NCI-H748 (cell line): ENCODE measurements at regions not wholly inside any gene's neighbourhood (a gene's known extent, or its start where the extent isn't known, plus 50 kb on each side); places are given as distances from the start of the nearest gene placed in this dataset.
"Not testable (repeated sequence)": the region's sequence is repeated elsewhere in the genome, so short reads cannot be mapped to it uniquely, and the experiment has no call there.

ENCODE experiments used
- DNase-seq: peaks from one replicate; lab custom pipeline; 2025; ENCODE audit not compliant: unreplicated experiment; lab: John Stamatoyannopoulos, UW

DNA sequence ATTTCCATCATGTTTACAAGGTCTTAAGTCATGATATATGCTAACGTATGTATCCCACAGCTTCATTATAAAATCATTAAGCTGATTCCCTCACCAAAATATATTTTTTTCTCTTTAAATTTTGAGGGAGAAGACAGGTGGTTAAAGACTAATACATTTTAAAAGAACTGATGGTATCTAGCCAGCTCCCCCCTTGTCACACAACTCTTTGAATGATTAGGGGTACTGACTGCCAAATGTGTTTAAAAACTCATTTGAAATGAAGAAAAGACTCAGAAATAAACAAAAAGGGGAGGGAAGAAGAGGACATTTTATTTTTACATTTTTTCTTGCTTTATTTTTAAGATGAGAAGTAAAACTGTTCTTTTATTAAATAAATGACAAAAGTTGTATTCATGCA is 805.3 kb downstream of the SATB2 start:
- DNase-seq = no peak

DNA sequence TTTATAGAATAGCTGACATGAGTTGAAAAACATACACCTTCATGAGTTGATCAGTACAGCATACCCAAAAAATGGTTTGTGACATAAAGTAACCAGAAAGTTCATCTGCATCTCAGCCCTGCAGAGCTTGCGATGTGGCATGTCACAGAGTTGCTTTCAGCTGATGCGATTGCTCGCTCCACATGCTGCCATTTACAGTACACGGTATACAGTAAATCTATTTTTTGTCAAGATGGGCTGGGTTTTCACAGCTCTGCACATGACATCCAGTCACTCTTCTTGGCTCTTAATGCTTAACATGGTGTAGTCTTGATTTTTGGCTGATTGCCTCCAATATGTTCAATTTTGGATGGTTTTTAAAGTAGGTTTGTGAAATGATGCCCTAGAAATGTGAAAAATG is 811.9 kb downstream of the SATB2 start:
- DNase-seq = no peak

DNA sequence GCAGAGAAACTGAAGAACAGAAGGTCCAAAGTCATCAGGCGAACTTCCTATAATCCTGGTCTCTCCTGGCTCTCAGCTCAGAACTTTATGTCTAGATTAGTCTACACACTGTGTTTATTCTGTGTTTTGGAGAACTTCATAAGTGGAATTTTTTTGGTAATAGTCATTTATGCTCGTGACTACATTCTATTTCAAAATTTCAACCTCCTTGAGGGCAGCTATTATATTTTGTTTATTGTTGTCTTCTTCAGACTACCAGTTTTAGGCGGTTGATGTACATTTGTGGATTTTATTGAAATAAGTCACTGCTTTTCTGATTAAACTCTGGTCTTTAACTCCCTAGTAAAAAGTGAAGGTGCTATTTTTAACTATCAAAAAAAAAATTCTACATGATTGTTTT is 816.6 kb downstream of the SATB2 start:
- DNase-seq = no peak

DNA sequence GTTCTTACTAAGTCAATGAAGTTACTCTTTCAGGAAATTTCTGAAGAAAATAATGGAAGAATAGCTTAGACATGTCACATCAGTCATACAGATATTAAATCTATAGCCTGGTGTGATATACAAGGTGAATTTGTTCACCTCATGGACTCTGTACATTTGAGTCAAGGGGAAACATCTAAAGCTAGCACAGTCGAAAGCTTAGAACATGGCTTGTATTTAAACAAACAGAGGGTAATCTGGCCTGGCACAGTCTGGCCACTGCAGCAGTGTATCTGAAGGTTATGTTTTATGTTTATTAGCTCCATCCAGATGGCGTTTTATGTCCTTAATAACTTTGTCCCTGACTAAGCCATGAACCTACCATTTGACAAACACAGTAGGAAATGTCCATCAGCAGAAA is 817.3 kb downstream of the SATB2 start:
- no peak for DNase-seq

DNA sequence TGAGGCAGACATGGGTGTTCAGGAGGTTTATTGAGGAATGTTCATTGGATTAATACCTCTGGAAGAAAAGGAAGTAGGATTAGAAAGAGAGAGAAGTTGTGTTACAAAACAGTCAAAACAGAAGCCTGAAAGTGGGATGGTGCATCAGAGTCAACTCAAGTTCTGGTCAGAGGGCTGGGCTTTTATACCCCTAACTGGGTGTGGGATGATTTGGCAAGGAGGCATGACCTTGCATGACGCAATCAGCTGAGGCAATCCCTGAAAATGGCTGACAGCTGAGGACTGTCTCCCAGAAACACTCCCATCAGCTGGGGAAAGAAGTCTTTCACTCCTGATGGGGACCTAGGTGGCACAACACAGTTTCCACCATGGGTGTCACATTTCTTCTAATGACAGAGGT is 818.2 kb downstream of the SATB2 start:
- no peak for DNase-seq

DNA sequence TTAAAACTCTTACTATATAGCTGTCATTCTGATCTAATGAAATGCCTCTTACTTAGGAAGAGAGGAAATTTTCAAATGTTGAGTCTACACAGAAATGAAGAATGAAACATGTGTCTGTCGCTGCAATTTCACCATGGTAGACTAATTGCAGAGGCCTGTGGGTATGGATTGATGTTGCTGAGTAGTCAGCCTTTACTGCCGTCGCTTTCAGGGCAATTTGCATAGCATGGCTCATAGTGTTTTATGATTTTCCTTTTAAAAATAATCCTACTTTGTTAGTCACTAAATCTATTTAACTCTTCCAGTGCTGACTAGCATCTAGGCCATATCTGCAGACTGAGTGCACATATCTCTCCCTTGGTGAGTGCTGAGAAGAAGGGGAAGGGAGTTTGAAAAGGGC is 819.2 kb downstream of the SATB2 start:
- no peak for DNase-seq

DNA sequence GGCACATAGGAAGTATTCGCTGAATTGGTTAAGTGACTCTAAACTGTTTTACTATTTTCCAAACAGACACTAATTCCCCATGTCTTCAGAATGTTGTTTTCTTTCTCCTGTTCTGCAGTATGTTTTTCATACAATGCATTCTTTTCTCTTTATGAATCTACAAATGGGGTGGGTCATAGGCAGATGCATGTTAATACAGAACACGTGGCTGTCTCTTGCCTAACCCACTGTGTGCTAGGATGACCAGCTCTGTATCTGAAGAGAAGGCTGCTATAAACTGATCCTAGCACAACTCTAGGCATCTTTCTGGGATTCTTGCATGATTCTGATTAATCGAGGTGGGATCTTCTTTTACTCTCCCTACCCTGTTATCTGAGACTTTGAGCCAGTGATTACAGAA is 826.0 kb downstream of the PLCL1 start:
- no peak for DNase-seq

DNA sequence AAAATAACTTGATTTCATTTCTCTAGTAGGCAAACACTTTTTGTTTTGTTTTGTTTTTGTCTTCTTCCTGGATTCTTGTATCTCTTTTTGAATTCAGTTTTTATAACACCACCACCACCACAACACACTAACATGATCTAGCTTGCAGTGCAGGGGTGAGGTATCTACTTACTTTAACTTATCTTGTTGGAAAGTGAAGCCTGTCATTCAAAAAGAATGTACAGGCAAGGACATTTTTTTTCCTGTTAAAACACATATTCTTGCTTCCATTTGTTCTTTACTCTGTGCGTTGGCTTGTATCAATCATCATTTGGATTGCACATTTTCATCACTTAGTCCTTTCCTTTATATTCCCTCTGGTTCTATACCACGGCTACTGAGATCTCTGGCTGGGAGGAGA is 824.2 kb downstream of the PLCL1 start:
- DNase-seq = no peak

DNA sequence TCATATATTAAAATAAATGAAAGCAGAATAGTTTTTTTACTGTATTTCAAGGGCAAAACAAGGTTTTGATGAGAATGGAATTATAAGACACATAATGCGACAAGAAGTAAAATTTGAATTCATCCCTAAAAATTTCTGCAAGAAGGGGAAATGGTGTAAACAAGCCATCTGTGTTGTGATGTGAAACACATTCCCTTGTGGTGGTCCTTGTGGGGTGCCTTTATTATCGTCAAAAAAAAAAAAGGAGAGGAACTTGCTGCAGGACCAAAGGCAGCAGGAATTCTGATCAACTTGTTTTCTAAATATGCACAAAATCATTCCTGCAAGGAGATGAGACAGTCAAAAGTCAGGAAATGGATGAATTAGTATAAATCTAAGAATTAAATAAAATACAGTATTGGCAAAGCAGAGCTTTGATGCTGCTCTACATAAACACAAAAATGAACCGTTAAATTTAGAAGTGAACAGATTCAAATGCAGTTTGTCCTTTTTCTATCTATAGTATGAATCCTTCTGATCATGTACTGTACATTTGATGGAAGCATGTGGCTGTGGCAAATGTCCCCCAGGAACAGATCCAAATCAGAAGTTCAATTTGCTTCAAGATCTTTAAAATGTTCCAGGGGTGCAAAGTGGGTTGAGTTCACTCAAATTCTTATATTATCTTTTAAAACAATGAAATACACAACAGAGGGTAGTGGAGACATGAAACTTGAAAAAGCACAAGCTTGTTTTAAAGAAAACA is 818.8 kb downstream of the PLCL1 start:
- no peak for DNase-seq

DNA sequence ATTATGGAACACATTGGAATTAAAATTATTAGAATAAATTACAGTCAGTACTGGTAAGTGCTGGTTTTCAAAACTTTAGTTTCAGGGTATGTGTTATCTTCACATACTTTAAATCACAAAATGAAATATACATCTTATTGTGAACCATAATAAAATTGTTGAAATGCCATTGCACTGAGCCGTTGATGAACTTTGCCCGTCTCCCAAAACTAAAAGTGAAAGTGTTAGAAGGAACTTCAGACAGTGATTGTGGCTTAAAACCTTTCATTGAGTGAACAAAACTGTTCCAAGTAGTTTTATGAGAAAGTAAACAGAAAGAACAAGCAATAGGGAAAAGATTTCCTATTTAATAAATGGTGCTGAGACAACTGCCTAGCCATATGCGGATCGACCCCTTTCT is 811.6 kb downstream of the PLCL1 start:
- DNase-seq = no peak

DNA sequence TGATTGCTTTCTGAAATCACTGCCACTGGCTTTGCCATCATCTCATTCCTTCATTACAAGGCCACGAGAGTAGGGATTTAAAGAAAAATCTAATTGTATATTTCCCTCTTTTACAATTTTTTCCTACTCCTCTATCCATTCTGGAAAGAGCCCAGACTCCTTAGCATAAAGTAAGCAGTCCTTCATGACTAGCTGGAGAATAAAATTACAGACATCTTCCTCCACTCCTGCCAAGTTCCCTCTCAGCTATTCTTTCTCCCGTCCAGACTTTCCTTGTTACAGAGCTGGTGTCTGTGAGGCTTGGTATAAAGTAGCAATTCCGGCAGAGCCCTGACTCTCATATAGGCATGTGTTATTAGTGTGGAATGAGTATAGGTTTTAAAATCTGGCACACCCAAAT is 806.8 kb downstream of the PLCL1 start:
- DNase-seq = no peak

DNA sequence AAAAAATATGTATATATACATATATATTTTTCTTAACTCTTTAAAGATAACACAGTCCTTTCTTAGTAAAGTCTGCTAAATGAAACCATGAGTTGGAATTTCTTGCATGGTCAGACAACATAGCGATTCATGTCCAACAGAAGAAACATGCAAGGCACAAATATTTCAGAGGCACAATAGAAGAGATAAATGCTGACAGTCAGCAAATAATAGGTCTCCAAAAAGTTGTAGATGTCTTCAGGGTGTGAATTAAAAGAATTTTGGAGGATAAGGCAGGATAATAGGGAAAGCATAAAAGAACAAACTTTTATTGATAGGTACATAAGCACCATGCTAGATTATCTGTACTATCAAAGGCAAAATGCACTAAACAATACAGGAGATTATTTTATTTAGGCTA is 800.2 kb downstream of the PLCL1 start:
- no peak for DNase-seq

DNA sequence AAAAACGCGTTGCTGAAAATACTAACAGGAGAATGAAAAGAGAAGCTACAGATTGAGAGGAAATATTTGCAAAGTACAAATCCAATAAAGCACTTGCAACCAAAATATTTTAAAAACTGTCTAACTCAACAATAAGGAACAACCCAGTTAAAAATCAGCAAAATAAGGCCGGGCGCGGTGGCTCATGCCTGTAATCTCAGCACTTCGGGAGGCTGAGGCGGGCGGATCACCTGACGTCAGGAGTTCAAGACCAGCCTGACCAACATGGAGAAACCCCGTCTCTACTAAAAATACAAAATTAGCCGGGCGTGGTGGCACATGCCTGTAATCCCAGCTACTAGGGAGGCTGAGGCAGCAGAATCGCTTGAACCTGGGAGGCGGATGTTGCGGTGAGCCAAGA is 798.6 kb downstream of the PLCL1 start:
- DNase-seq = not testable (repeated sequence)

DNA sequence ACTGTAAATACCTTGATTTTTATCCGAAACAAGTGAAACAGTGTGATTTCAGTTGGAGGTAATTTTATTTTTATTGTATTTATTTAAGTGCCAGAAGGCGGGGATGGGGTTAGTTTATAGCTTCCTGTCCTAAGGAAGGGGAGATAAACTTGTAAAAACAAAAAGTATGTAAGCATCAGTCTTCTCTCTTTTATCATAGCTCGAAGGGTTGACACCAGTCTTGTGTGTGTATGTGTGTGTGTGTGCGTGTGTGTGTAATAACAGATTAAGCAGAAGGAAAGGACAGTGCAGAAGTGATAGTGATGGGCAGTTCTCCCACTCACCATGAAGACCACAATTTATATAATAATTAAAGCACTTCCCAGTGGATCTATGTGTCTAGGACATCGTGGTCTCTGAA is 793.3 kb downstream of the PLCL1 start:
- no peak for DNase-seq

DNA sequence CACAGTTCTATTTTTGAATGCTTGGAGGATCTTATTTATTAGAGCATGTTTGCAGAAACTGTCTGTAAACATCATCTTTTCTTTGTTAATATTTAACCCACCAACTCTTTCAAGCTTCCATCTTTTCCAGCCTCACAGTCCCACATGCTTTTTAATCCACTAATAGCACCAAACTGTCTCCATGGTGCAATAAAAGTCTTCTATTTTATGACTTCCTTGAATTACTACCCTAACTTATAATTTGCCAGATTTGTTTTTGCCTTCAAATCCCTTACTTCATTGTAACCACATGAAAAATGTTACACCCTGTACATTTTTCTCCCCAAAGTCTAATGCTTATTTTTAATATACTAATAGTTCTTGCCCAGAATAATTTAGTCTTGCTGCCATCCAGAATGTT is 792.6 kb downstream of the PLCL1 start:
- no peak for DNase-seq

DNA sequence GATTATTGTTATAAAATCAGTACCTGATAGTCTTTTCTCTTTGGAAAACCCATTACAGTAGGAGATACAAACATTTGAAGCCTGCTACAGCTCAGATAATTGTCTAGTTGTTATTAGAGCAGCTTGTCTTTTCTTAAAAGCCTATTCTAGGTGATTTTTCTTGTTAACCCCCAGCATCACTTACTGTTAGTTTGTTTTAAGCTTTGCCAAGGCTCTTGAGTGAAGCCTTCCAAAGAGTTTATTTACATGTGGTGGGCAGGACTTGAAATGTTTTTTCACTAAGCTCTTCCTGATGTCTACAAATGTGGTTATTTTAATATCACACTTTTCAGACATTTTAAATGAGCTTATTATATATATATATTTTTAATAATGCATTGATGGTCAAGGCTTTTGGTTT is 791.3 kb downstream of the PLCL1 start:
- DNase-seq = no peak

DNA sequence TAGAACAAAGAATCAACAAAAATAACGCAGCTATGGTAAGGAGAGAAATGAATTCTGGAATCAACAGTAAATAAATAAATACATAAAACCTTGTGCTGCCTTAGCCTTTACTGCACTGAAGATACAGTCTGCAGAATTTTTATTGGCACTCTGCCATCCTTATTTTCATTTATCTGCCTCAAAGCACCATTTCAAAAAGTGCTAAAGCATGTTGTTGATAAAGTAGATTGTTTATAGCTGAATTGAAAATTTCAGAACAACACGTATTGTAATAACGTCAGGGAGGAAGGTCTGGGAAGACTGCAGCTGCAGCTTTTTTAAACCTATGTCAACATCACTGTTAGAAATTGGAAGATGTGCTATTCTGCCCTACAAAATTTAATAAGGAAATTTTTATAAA is 787.2 kb downstream of the PLCL1 start:
- no peak for DNase-seq

DNA sequence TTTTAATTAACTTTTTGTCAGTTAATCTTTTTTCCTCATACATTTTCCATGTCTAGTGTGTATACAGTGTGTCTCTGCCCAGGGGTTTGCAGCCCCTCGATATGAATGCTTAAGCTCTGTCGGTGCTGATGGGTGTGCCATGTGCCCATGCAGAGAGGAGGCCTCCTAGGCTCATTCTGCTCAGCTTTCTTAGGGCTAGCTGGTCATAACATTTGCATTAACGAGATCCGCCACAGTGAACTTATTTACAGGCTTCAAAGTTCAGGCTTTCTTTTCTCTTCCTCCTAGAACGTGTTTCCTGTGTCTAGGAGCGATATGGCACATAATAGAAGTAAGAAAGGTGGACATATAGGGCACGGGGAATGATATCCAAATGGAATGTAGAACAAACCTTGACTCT is 783.3 kb downstream of the PLCL1 start:
- DNase-seq = no peak

DNA sequence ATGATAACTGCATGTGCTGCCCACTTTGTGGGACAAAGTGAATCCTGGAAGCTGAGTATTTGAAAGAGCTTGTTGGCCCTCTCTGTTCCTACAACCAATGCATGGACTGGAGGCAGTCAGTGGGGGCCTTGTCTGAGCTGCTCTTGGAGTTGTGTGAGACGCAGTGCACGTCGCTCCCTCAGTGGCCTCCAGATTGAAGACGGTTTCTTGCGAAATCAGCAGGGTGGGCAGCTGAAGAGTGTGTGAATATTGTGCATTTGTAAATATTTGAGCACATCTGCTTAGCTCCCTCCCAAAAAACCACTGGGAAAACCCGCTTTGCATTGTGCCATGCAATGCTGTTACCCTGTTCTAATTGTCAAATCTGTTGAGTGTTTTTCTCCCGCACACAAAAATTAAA is 782.8 kb downstream of the PLCL1 start:
- no peak for DNase-seq

DNA sequence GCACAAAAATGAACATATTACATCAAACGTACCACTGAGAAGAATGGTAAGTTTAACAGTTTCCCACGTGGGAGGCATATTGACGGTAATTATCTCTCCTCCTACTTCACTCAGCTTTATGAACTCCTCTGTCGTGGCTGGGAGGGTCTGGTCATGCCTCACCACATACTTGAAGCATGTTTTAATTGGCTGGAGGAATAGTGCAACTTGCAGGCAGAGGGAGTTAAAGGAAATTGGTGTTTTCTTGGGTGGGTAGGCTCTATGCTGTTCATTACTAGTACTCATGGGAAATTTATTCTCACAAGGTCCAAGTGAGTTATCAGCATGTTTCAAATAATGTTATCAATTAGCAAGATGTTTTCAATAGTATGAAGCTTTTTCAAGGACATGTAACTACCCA is 767.0 kb downstream of the PLCL1 start:
- no peak for DNase-seq

DNA sequence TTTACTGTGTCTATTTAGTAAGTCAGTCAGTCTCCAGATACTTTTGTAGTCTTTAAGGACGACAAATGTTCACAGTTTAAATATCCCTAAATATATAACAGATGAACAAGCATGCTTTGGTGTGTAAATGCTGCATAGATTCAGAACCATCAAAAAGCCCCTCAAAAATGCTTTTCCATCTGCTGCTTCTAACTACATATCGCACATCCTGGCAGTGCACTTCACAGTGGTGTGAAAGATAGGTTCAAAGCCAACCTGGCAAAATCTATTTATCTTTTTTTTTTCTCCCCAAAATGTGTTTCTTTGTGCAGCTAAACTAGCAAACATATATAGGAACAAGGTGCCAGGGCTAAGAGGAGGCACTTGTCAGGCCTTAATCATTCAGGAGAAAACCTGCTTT is 753.8 kb downstream of the PLCL1 start:
- no peak for DNase-seq

DNA sequence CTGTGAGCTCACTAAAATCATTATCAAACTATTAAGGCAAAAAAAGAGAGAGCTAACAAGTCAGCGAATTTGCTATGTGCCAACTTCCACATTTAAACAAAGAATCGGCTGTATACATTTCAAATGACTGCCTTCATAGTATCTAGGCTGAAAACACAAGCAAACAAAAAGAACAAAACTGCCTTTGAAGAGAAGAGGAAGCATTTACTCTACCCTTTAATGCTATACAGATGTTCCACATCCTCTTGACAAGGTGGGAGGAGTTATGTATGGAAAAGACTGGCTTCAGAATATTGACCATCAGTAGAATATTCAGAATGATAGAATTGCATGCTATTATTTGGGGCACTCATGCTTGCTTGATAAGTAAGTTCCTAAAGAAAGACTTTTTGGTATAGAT is 741.7 kb downstream of the PLCL1 start:
- peak; percentile 73 for DNase-seq

DNA sequence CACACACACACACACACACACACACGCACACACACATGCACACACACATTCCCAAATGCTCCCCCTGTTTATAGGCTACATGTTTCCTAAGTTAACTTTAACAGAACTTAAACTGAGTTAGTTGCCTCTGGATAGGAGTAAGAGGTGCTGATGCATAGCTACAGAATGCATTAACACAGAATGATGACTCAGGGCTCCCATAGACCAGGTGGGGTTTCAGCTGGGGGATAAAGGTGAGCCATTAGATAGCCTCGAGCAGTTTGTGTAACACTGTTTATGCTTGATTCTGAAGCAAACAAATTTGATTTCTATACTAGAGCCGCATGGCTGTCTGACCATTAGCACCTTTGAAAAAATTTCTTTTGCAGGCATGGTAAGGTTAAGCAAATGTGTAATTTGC is 741.0 kb downstream of the PLCL1 start:
- DNase-seq = peak; percentile 25

DNA sequence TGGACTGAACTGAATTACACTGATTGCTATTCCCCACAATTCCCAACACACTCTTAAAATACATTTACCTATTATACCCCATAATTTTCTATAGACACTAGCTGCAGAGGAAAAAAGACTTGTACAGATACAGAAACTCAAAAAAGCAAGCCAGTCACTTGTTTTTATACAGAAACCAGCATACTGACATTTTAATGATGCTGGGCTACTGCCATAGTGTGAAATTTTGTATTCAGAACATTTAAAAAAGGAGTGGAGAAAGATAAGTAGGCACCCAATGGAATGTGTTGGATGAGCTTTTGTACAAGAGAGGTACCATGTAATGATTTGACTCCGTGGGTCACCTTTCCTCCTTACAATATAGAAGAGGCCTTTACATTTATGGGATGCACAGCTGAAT is 740.1 kb downstream of the PLCL1 start:
- no peak for DNase-seq
